ENCODE measurements at regions not wholly inside any gene's neighbourhood (a gene's known extent, or its start where the extent isn't known, plus 50 kb on each side); places are given as distances from the start of the nearest gene placed in this dataset.

GRCh38 chr6:48998574-48998973 is 464.5 kb downstream of the MMUT start:
- TF ChIP-seq EP300 (IDR thresholded peaks at IDR 0.05) (no peak), POLR2A (IDR thresholded peaks at IDR 0.05; ENCODE audit: low read depth) (no peak), CTCF (IDR thresholded peaks at IDR 0.05) (no peak), POLR2AphosphoS5 (IDR thresholded peaks at IDR 0.05) (no peak)
- peaks cover 0 to 24% (median 19%) of the 10 kb centered on the region in 4 donors for H3K4me1 ChIP-seq
- no peaks in the 10 kb centered on the region for H3K27me3 ChIP-seq
- no peak for DNase-seq (ENCODE audit: extremely low spot score)
- no peaks in the 10 kb centered on the region for H3K9me3 ChIP-seq
- H3K36me3 ChIP-seq, result no peaks in the 10 kb centered on the region
- no peak overlapping the region for H3K4me3 ChIP-seq
- no peak overlapping the region for H3K27ac ChIP-seq (replicated peaks in 1 of 4)
- intact Hi-C loops (cut with DNase I), result no loop called here

GRCh38 chr6:48996461-48997119 is 466.5 kb downstream of the MMUT start:
- Histone ChIP-seq H3K36me3 (no peaks in the 10 kb centered on the region), H3K9me3 (no peaks in the 10 kb centered on the region), H3K4me3 (no peak overlapping the region), H3K4me1 (peaks cover 0 to 7% (median 4%) of the 10 kb centered on the region in 4 donors), H3K27me3 (no peaks in the 10 kb centered on the region), H3K27ac (replicated peaks in 1 of 4) (no peak overlapping the region)
- intact Hi-C loops (cut with DNase I), result no loop called here
- TF ChIP-seq POLR2AphosphoS5 (IDR thresholded peaks at IDR 0.05), result no peak
- TF ChIP-seq POLR2A (IDR thresholded peaks at IDR 0.05; ENCODE audit: low read depth), result no peak
- TF ChIP-seq CTCF (IDR thresholded peaks at IDR 0.05), result no peak
- no peak for TF ChIP-seq EP300 (IDR thresholded peaks at IDR 0.05)
- 60% methylated on average over 6 of the region's 6 CpGs for WGBS
- no peak for DNase-seq (ENCODE audit: extremely low spot score)

- intact Hi-C loops (cut with DNase I), result no loop called here
- H3K4me1 ChIP-seq, result no peaks in the 10 kb centered on the region
- TF ChIP-seq CTCF (IDR thresholded peaks at IDR 0.05) (no peak), POLR2A (IDR thresholded peaks at IDR 0.05; ENCODE audit: low read depth) (no peak)
- H3K27ac ChIP-seq (replicated peaks in 1 of 4), result no peak overlapping the region
- 82% methylated on average over 2 of the region's 2 CpGs for WGBS
- H3K36me3 ChIP-seq, result no peaks in the 10 kb centered on the region
- no peaks in the 10 kb centered on the region for H3K9me3 ChIP-seq
- no peak for DNase-seq (ENCODE audit: extremely low spot score)
- H3K4me3 ChIP-seq, result no peak overlapping the region
- no peaks in the 10 kb centered on the region for H3K27me3 ChIP-seq
Observed at GRCh38 chr6:48994811-48995210, 468.2 kb downstream of the MMUT start.

GRCh38 chr6:48990739-48991138 is 472.3 kb downstream of the MMUT start:
- Histone ChIP-seq H3K36me3 (no peaks in the 10 kb centered on the region), H3K4me3 (no peak overlapping the region), H3K27me3 (no peaks in the 10 kb centered on the region), H3K9me3 (no peaks in the 10 kb centered on the region), H3K27ac (replicated peaks in 1 of 4) (no peak overlapping the region), H3K4me1 (no peaks in the 10 kb centered on the region)
- intact Hi-C loops (cut with DNase I), result no loop called here
- TF ChIP-seq EP300 (IDR thresholded peaks at IDR 0.05), result no peak
- TF ChIP-seq POLR2A (IDR thresholded peaks at IDR 0.05; ENCODE audit: low read depth), result no peak
- TF ChIP-seq CTCF (IDR thresholded peaks at IDR 0.05), result no peak
- no peak for TF ChIP-seq POLR2AphosphoS5 (IDR thresholded peaks at IDR 0.05)
- no peak for DNase-seq (ENCODE audit: extremely low spot score)
- 95% methylated on average over 5 of the region's 5 CpGs for WGBS

GRCh38 chr6:48986845-48987244 is 476.2 kb downstream of the MMUT start:
- TF ChIP-seq POLR2AphosphoS5 (IDR thresholded peaks at IDR 0.05) (no peak), CTCF (IDR thresholded peaks at IDR 0.05) (no peak), POLR2A (IDR thresholded peaks at IDR 0.05; ENCODE audit: low read depth) (no peak)
- Histone ChIP-seq H3K27ac (replicated peaks in 1 of 4) (no peak overlapping the region), H3K4me1 (no peaks in the 10 kb centered on the region), H3K27me3 (no peaks in the 10 kb centered on the region), H3K9me3 (no peaks in the 10 kb centered on the region), H3K36me3 (no peaks in the 10 kb centered on the region), H3K4me3 (no peak overlapping the region)
- WGBS, result 95% methylated on average over 4 of the region's 4 CpGs
- DNase-seq (ENCODE audit: extremely low spot score), result no peak
- intact Hi-C loops (cut with DNase I), result no loop called here

All from esophagus muscularis mucosa (tissue), 4 donors.